Calu3 (cell line): ENCODE measurements at regions not wholly inside any gene's neighbourhood (a gene's known extent, or its start where the extent isn't known, plus 50 kb on each side); places are given as distances from the start of the nearest gene placed in this dataset.

Source experiments
- BruUV-seq: library from RNA; stranded (reverse); fragments of 400-500 nt; replicated peaks from 2 replicates; lab custom pipeline; 2021; lab: Mats Ljungman, UMichigan
- CTCF ChIA-PET: fragments of 300-600 bp; sonication (Branson Sonifier 250); formaldehyde crosslinking; loops from one replicate; lab custom pipeline; 2022; ENCODE audit warnings: antibody characterized with exemption; lab: Charles Lee
- DNase-seq: peaks from one replicate; pipeline ENCODE4 v3.0.0; 2022
- H3K27ac Mint-ChIP-seq: one replicate; pipeline ENCODE4 v1.8.0; 2022; ENCODE audit warnings: mixed read lengths; ENCODE audit not compliant: unreplicated experiment
- H3K27me3 Mint-ChIP-seq: one replicate; pipeline ENCODE4 v1.8.0; 2022; ENCODE audit warnings: mixed read lengths; ENCODE audit not compliant: unreplicated experiment
- H3K36me3 Mint-ChIP-seq: one replicate; pipeline ENCODE4 v1.8.0; 2022; ENCODE audit warnings: mild to moderate bottlenecking, moderate library complexity, mixed read lengths; ENCODE audit not compliant: insufficient read depth, unreplicated experiment
- H3K4me1 Mint-ChIP-seq: one replicate; pipeline ENCODE4 v1.8.0; 2022; ENCODE audit warnings: mild to moderate bottlenecking, low read depth, mixed read lengths; ENCODE audit not compliant: unreplicated experiment
- H3K4me3 Mint-ChIP-seq: one replicate; pipeline ENCODE4 v1.8.0; 2022; ENCODE audit warnings: mild to moderate bottlenecking, low read depth, moderate library complexity, mixed read lengths; ENCODE audit not compliant: unreplicated experiment
- H3K9me3 Mint-ChIP-seq: one replicate; pipeline ENCODE4 v1.8.0; 2022; ENCODE audit warnings: low read depth, mixed read lengths; ENCODE audit not compliant: unreplicated experiment
- intact Hi-C: fragments of 100-400 bp; cut with micrococcal nuclease; formaldehyde crosslinking; loops from one replicate; pipeline ENCODE4 v1.10.0; 2022; ENCODE audit not compliant: unreplicated experiment
- TF ChIP-seq, protein P1 (sequence below): fragments of 200-600 bp; IDR thresholded peaks from one replicate; pipeline ENCODE4 v1.8.0; 2022; ENCODE audit warnings: antibody characterized with exemption; ENCODE audit not compliant: unreplicated experiment

DNA sequence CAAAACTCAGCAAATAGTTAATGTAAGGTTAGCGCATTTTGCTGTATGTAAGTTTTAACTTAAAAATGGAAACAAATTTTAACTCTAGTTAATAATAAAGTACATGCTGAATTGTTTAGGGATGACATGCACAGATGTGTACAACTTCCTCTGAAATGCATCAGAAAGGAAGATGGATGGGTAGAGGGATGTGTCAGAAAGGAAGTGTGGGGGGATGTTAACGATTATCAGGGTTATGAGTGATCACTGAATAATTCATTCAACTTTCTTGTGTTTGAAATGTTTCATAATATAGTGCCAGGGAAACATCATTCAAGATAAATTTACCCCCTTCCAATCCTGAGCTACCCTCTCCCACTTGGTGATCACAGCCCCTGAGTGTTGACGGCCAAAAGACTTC, 87.6 kb downstream of the FOXA2 start:
- TF ChIP-seq, protein P1, sequence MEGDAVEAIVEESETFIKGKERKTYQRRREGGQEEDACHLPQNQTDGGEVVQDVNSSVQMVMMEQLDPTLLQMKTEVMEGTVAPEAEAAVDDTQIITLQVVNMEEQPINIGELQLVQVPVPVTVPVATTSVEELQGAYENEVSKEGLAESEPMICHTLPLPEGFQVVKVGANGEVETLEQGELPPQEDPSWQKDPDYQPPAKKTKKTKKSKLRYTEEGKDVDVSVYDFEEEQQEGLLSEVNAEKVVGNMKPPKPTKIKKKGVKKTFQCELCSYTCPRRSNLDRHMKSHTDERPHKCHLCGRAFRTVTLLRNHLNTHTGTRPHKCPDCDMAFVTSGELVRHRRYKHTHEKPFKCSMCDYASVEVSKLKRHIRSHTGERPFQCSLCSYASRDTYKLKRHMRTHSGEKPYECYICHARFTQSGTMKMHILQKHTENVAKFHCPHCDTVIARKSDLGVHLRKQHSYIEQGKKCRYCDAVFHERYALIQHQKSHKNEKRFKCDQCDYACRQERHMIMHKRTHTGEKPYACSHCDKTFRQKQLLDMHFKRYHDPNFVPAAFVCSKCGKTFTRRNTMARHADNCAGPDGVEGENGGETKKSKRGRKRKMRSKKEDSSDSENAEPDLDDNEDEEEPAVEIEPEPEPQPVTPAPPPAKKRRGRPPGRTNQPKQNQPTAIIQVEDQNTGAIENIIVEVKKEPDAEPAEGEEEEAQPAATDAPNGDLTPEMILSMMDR: no peak
- H3K9me3 Mint-ChIP-seq: no peaks in the 10 kb centered on the region
- H3K27me3 Mint-ChIP-seq: no peaks in the 10 kb centered on the region
- no peaks in the 10 kb centered on the region for H3K36me3 Mint-ChIP-seq
- no peak overlapping the region for H3K27ac Mint-ChIP-seq
- intact Hi-C loops: no loop called here
- no peak overlapping the region for H3K4me3 Mint-ChIP-seq
- CTCF ChIA-PET: no interaction called here
- no TSS peak for BruUV-seq
- H3K4me1 Mint-ChIP-seq: no peaks in the 10 kb centered on the region
- DNase-seq: no peak

DNA sequence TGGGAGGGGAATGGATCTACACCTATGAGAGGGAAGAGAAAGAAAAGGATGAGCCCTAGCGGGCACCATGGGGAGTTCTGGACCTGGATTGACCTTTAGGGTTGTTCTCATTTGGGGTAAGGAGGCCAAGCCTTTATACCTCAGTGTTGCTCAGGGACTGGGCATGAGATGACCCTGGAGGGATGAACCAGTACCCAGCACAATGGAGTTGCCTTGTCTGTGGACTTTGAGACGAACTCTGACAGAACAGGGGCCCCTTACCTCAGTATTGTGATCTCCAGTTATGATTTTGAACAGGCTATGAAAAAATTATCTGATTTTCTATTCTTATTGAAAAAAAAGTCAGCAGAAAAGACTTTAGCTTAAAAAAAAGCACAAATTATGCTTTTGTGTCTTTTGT, 88.6 kb downstream of the FOXA2 start:
- TF ChIP-seq, protein P1: no peak
- Mint-ChIP-seq H3K27me3 (no peaks in the 10 kb centered on the region), H3K36me3 (peaks cover under 1% of the 10 kb centered on the region), H3K4me1 (no peaks in the 10 kb centered on the region), H3K4me3 (no peak overlapping the region), H3K27ac (no peak overlapping the region), H3K9me3 (no peaks in the 10 kb centered on the region)
- intact Hi-C loops: no loop called here
- no peak for DNase-seq
- BruUV-seq: no TSS peak
- CTCF ChIA-PET: no interaction called here

DNA sequence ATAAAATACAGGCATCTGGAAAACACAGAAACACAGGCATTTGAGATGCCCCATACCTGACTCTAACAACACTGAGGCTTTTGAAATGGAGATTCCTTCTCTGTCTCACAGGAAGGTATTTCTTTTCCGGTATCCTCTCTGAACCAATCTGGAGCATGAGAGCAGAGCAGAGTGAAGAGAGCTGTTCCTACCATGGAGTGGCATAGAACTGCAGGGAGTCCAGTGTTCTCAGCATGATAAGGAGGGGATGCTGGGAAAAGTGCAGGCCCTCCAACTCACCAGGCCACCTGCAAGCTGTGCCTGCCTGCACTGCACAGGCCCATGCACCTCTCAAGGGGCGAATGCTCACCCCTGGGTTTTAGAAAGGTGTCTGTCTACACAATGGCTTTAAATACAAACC, 89.2 kb downstream of the FOXA2 start:
- intact Hi-C loops: no loop called here
- no peaks in the 10 kb centered on the region for H3K9me3 Mint-ChIP-seq
- BruUV-seq: no TSS peak
- no peak overlapping the region for H3K4me3 Mint-ChIP-seq
- no peak overlapping the region for H3K27ac Mint-ChIP-seq
- TF ChIP-seq, protein P1: no peak
- CTCF ChIA-PET: no interaction called here
- H3K27me3 Mint-ChIP-seq: no peaks in the 10 kb centered on the region
- no peak for DNase-seq
- no peaks in the 10 kb centered on the region for H3K4me1 Mint-ChIP-seq
- H3K36me3 Mint-ChIP-seq: peaks cover 4% of the 10 kb centered on the region

DNA sequence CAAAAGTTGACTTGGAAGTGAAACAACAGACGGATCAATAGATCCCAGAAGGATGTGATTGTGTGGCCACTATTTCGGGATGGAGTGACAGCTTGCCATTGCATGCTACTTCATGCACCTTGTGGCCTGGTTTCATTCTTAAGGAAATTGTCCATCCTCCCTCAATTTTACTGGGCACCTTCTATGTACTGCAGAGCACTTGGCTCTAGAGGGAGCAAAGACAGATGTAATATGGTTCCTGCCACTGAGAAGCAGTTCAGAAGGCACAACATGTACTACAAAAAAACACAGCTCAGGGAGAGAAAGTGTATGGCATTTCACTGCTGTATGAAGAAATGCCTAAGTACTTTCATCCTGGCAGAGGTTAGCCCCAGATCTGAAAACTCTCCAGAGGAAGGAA, 91.9 kb downstream of the FOXA2 start:
- CTCF ChIA-PET: no interaction called here
- intact Hi-C loops: no loop called here

More for the DNA sequence above, 91.9 kb downstream of the FOXA2 start:
- no peak overlapping the region for H3K27ac Mint-ChIP-seq
- no peaks in the 10 kb centered on the region for H3K4me1 Mint-ChIP-seq
- H3K9me3 Mint-ChIP-seq: no peaks in the 10 kb centered on the region
- no peak overlapping the region for H3K4me3 Mint-ChIP-seq
- TF ChIP-seq, protein P1: no peak
- no TSS peak for BruUV-seq
- no peak for DNase-seq
- H3K36me3 Mint-ChIP-seq: peaks cover 4% of the 10 kb centered on the region
- no peaks in the 10 kb centered on the region for H3K27me3 Mint-ChIP-seq
